ENCODE measurements at regions not wholly inside any gene's neighbourhood (a gene's known extent, or its start where the extent isn't known, plus 50 kb on each side); places are given as distances from the start of the nearest gene placed in this dataset.

DNA sequence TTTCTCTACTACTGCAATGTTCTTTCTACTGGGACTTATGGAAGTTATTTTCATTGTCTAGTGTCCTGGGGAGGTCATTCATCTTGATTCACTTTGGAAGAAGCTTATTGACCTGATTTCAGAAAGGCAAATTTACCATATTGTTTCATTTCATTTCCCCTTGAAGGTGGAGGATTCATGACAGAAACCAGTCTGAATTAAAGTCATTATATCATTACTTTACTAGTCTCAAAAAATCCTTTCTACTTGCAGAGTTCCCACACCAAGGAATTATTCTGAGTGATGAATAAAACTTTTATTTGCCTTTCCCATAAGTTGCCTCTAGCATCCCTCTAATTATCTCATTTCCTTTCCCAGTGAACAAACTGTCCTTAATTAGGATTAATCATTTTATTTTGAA lies 163.8 kb downstream of the RASSF9 start:
- TF ChIP-seq POLR2AphosphoS5 (IDR thresholded peaks at IDR 0.05; ENCODE audit: low read depth, low read length) (no peak), SP1 (IDR thresholded peaks at IDR 0.05) (no peak), SP1 (CRISPR knock-in tag; IDR thresholded peaks at IDR 0.05) (no peak), ATF1 (CRISPR knock-in tag; IDR thresholded peaks at IDR 0.05) (no peak), ZMAT3 (CRISPR knock-in tag; conservative IDR thresholded peaks at IDR 0.05) (no peak), NR3C1 (CRISPR knock-in tag; IDR thresholded peaks at IDR 0.05) (no peak), ZNF788 (CRISPR knock-in tag; IDR thresholded peaks at IDR 0.05; ENCODE audit: borderline replicate concordance) (no peak), PCBP2 (optimal IDR thresholded peaks at IDR 0.05; ENCODE audit: low read depth, low read length, poor library complexity, severe bottlenecking) (no peak), CHD4 (IDR thresholded peaks at IDR 0.05; ENCODE audit: borderline replicate concordance, low read length) (no peak), NR2F1 (CRISPR knock-in tag; IDR thresholded peaks at IDR 0.05) (no peak), ZZZ3 (CRISPR knock-in tag; IDR thresholded peaks at IDR 0.05; ENCODE audit: borderline replicate concordance) (no peak)
- TF ChIP-seq, protein P1, sequence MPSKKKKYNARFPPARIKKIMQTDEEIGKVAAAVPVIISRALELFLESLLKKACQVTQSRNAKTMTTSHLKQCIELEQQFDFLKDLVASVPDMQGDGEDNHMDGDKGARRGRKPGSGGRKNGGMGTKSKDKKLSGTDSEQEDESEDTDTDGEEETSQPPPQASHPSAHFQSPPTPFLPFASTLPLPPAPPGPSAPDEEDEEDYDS (CRISPR knock-in tag; IDR thresholded peaks at IDR 0.05), result no peak
- TF ChIP-seq, protein P2, sequence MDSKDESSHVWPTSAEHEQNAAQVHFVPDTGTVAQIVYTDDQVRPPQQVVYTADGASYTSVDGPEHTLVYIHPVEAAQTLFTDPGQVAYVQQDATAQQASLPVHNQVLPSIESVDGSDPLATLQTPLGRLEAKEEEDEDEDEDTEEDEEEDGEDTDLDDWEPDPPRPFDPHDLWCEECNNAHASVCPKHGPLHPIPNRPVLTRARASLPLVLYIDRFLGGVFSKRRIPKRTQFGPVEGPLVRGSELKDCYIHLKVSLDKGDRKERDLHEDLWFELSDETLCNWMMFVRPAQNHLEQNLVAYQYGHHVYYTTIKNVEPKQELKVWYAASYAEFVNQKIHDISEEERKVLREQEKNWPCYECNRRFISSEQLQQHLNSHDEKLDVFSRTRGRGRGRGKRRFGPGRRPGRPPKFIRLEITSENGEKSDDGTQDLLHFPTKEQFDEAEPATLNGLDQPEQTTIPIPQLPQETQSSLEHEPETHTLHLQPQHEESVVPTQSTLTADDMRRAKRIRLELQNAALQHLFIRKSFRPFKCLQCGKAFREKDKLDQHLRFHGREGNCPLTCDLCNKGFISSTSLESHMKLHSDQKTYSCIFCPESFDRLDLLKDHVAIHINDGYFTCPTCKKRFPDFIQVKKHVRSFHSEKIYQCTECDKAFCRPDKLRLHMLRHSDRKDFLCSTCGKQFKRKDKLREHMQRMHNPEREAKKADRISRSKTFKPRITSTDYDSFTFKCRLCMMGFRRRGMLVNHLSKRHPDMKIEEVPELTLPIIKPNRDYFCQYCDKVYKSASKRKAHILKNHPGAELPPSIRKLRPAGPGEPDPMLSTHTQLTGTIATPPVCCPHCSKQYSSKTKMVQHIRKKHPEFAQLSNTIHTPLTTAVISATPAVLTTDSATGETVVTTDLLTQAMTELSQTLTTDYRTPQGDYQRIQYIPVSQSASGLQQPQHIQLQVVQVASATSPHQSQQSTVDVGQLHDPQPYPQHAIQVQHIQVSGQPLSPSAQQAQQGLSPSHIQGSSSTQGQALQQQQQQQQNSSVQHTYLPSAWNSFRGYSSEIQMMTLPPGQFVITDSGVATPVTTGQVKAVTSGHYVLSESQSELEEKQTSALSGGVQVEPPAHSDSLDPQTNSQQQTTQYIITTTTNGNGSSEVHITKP (CRISPR knock-in tag; IDR thresholded peaks at IDR 0.05; ENCODE audit: low read depth), result no peak
- TF ChIP-seq, protein P3, sequence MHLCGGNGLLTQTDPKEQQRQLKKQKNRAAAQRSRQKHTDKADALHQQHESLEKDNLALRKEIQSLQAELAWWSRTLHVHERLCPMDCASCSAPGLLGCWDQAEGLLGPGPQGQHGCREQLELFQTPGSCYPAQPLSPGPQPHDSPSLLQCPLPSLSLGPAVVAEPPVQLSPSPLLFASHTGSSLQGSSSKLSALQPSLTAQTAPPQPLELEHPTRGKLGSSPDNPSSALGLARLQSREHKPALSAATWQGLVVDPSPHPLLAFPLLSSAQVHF (CRISPR knock-in tag; IDR thresholded peaks at IDR 0.05), result no peak
- TF ChIP-seq, protein P4, sequence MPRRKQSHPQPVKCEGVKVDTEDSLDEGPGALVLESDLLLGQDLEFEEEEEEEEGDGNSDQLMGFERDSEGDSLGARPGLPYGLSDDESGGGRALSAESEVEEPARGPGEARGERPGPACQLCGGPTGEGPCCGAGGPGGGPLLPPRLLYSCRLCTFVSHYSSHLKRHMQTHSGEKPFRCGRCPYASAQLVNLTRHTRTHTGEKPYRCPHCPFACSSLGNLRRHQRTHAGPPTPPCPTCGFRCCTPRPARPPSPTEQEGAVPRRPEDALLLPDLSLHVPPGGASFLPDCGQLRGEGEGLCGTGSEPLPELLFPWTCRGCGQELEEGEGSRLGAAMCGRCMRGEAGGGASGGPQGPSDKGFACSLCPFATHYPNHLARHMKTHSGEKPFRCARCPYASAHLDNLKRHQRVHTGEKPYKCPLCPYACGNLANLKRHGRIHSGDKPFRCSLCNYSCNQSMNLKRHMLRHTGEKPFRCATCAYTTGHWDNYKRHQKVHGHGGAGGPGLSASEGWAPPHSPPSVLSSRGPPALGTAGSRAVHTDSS (CRISPR knock-in tag; conservative IDR thresholded peaks at IDR 0.05), result no peak

Data from HepG2 (cell line).